Caco-2 (cell line): ENCODE measurements at regions not wholly inside any gene's neighbourhood (a gene's known extent, or its start where the extent isn't known, plus 50 kb on each side); places are given as distances from the start of the nearest gene placed in this dataset.

Experiments
- BruUV-seq: library from RNA; stranded (reverse); fragments of 400-500 nt; replicated peaks from 2 replicates; lab custom pipeline; 2021; lab: Mats Ljungman, UMichigan
- CTCF ChIA-PET: fragments of 300-600 bp; sonication (Branson Sonifier 250); formaldehyde crosslinking; loops from one replicate; lab custom pipeline; 2022; ENCODE audit warnings: antibody characterized with exemption; lab: Charles Lee
- POLR2A ChIA-PET: fragments of 300-600 bp; sonication (Branson Sonifier 250); formaldehyde crosslinking; loops from one replicate; lab custom pipeline; 2022; ENCODE audit warnings: antibody characterized with exemption; lab: Charles Lee
- DNase-seq, 2 experiments: peaks; one replicate each; pipeline versions ENCODE4 v3.0.0 to v3.0.0-alpha.2; 2020 to 2022
- H3K27me3 ChIP-seq: replicated peaks from 2 replicates; pipeline ENCODE4 v1.6.0; 2011; ENCODE audit warnings: low read length; ENCODE audit not compliant: control insufficient read depth, insufficient read depth
- H3K36me3 ChIP-seq: 2 replicates; pipeline ENCODE4 v1.5.1; 2011; ENCODE audit warnings: low read length; ENCODE audit not compliant: control insufficient read depth, insufficient read depth
- H3K4me1 ChIP-seq: fragments of 250-450 bp; sonication (Bioruptor Pico); 2 replicates; pipeline ENCODE4 v1.5.1; 2020; ENCODE audit warnings: mild to moderate bottlenecking
- H3K4me3 ChIP-seq: 2 replicates; pipeline ENCODE4 v1.5.1; 2011; ENCODE audit warnings: low read depth, mild to moderate bottlenecking, control low read depth, low read length
- H3K9me3 ChIP-seq: fragments of 250-450 bp; sonication (Bioruptor Pico); 2 replicates; pipeline ENCODE4 v1.5.1; 2020; ENCODE audit warnings: mild to moderate bottlenecking, moderate library complexity
- H3K27ac Mint-ChIP-seq: one replicate; pipeline ENCODE4 v1.8.0; 2022; ENCODE audit warnings: mixed read lengths; ENCODE audit not compliant: unreplicated experiment
- H3K27me3 Mint-ChIP-seq: one replicate; pipeline ENCODE4 v1.8.0; 2022; ENCODE audit warnings: mixed read lengths; ENCODE audit not compliant: insufficient read depth, unreplicated experiment
- H3K36me3 Mint-ChIP-seq: one replicate; pipeline ENCODE4 v1.8.0; 2022; ENCODE audit warnings: mild to moderate bottlenecking, mixed read lengths; ENCODE audit not compliant: insufficient read depth, unreplicated experiment
- H3K4me1 Mint-ChIP-seq: one replicate; pipeline ENCODE4 v1.8.0; 2022; ENCODE audit warnings: low read depth, mixed read lengths; ENCODE audit not compliant: unreplicated experiment
- H3K4me3 Mint-ChIP-seq: one replicate; pipeline ENCODE4 v1.8.0; 2022; ENCODE audit warnings: mild to moderate bottlenecking, moderate library complexity, mixed read lengths; ENCODE audit not compliant: unreplicated experiment
- H3K9me3 Mint-ChIP-seq: one replicate; pipeline ENCODE4 v1.8.0; 2022; ENCODE audit warnings: mixed read lengths; ENCODE audit not compliant: unreplicated experiment
- intact Hi-C: fragments of 100-400 bp; cut with micrococcal nuclease; formaldehyde crosslinking; loops from one replicate; pipeline ENCODE4 v1.10.0; 2022; ENCODE audit not compliant: unreplicated experiment
- TF ChIP-seq, protein P1 (sequence below), 2 experiments: fragments of 200-600 bp in 1 of 2; IDR thresholded peaks; 1 replicate in 1 of 2; 2 replicates in 1 of 2; pipeline versions ENCODE4 v1.5.1 to v1.8.0; 2011 to 2022; ENCODE audit warnings: antibody characterized with exemption in 1 of 2, control low read depth in 1 of 2, inconsistent platforms in 1 of 2, low read depth in 1 of 2, low read length in 1 of 2, mild to moderate bottlenecking in 1 of 2, moderate library complexity in 1 of 2; ENCODE audit not compliant: insufficient read depth in 1 of 2, severe bottlenecking in 1 of 2, unreplicated experiment in 1 of 2

DNA sequence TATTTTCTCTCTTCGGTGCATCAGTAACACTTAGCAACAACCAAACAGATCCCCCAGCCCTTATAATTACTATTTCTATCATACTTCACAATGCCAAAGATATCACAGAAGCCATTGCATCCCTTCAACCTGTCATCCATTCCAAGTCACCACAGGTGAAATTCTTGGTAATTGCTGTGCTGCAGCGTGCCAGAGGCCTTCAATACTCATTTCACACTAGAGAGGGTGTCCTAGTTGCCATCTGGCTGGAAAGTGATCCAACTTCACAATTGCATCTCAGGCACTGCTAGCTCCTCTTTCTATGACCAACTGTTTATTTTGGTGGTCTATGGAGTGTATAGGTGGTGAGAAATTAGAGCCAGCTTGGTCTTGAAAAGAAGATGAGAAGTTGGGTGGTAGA, 131.2 kb downstream of the NUP35 start:
- no peaks in the 10 kb centered on the region for H3K9me3 ChIP-seq
- ChIA-PET POLR2A (no interaction called here), CTCF (no interaction called here)
- no peaks in the 10 kb centered on the region for H3K4me1 Mint-ChIP-seq
- no peaks in the 10 kb centered on the region for H3K36me3 Mint-ChIP-seq
- intact Hi-C loops: no loop called here
- no peak for DNase-seq
- no peaks in the 10 kb centered on the region for H3K36me3 ChIP-seq
- peaks cover 3% of the 10 kb centered on the region for H3K27me3 Mint-ChIP-seq
- H3K27ac Mint-ChIP-seq: no peak overlapping the region
- no peaks in the 10 kb centered on the region for H3K4me1 ChIP-seq
- H3K4me3 ChIP-seq: no peak overlapping the region
- TF ChIP-seq, protein P1, sequence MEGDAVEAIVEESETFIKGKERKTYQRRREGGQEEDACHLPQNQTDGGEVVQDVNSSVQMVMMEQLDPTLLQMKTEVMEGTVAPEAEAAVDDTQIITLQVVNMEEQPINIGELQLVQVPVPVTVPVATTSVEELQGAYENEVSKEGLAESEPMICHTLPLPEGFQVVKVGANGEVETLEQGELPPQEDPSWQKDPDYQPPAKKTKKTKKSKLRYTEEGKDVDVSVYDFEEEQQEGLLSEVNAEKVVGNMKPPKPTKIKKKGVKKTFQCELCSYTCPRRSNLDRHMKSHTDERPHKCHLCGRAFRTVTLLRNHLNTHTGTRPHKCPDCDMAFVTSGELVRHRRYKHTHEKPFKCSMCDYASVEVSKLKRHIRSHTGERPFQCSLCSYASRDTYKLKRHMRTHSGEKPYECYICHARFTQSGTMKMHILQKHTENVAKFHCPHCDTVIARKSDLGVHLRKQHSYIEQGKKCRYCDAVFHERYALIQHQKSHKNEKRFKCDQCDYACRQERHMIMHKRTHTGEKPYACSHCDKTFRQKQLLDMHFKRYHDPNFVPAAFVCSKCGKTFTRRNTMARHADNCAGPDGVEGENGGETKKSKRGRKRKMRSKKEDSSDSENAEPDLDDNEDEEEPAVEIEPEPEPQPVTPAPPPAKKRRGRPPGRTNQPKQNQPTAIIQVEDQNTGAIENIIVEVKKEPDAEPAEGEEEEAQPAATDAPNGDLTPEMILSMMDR (IDR thresholded peaks at IDR 0.05; ENCODE audit: insufficient read depth in 1 of 2, low read depth in 1 of 2, low read length in 1 of 2, severe bottlenecking in 1 of 2, unreplicated experiment in 1 of 2): no peak
- H3K9me3 Mint-ChIP-seq: no peaks in the 10 kb centered on the region
- no peak overlapping the region for H3K4me3 Mint-ChIP-seq
- BruUV-seq: no TSS peak
- H3K27me3 ChIP-seq: no peaks in the 10 kb centered on the region

DNA sequence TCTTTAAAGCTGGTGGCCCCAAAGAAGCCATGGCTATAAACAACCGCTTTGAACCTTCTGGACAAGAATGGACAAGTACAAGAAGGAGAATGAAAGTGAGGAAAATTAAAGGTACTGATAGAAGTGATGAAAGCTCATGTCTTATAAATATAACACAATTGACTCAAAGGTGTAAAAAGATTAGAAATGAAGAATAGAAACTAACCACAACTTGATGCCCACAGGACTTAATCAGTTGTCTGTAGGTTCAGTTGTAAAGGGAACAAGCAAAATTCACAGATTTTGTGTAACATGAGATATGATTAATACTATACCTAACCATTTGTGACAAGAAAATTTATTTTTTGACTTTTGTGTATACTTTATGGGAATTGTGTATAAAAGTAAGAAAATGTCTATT, 135.7 kb downstream of the NUP35 start:
- H3K9me3 ChIP-seq: no peaks in the 10 kb centered on the region
- H3K4me1 ChIP-seq: no peaks in the 10 kb centered on the region
- no peaks in the 10 kb centered on the region for H3K36me3 ChIP-seq
- H3K4me1 Mint-ChIP-seq: no peaks in the 10 kb centered on the region
- H3K27me3 Mint-ChIP-seq: peaks cover 3% of the 10 kb centered on the region
- POLR2A ChIA-PET: no interaction called here
- DNase-seq: no peak
- H3K27me3 ChIP-seq: no peaks in the 10 kb centered on the region
- H3K4me3 Mint-ChIP-seq: no peak overlapping the region
- no peak overlapping the region for H3K4me3 ChIP-seq
- intact Hi-C loops: no loop called here
- H3K27ac Mint-ChIP-seq: no peak overlapping the region
- H3K36me3 Mint-ChIP-seq: no peaks in the 10 kb centered on the region
- no peaks in the 10 kb centered on the region for H3K9me3 Mint-ChIP-seq
- CTCF ChIA-PET: no interaction called here
- BruUV-seq: no TSS peak
- TF ChIP-seq, protein P1 (IDR thresholded peaks at IDR 0.05; ENCODE audit: insufficient read depth in 1 of 2, low read depth in 1 of 2, low read length in 1 of 2, severe bottlenecking in 1 of 2, unreplicated experiment in 1 of 2): no peak

DNA sequence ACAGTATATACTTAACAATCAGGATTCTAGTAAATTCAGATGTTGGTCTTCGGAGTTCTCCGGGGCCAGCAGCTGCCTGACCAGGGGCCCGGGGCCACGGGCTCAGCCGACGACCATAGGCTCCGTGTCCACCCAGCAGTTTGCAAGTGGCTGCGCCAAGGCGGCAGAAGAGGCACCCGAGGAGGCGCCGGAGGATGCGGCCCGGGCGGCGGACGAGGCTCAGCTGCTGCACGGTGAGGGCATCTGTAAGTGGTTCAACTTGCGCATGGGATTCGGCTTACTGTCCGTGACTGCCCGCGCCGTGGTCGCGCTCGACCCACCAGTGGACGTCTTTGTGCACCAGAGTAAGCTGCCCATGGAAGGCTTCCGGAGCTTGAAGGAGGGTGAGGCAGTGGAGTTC, 136.3 kb downstream of the NUP35 start:
- Mint-ChIP-seq H3K9me3 (no peaks in the 10 kb centered on the region), H3K4me3 (no peak overlapping the region), H3K36me3 (no peaks in the 10 kb centered on the region), H3K27me3 (peaks cover 2% of the 10 kb centered on the region), H3K4me1 (no peaks in the 10 kb centered on the region), H3K27ac (no peak overlapping the region)
- ChIA-PET POLR2A (no interaction called here), CTCF (no interaction called here)
- TF ChIP-seq, protein P1 (IDR thresholded peaks at IDR 0.05; ENCODE audit: insufficient read depth in 1 of 2, low read depth in 1 of 2, low read length in 1 of 2, severe bottlenecking in 1 of 2, unreplicated experiment in 1 of 2): no peak
- BruUV-seq: no TSS peak
- Histone ChIP-seq H3K27me3 (no peaks in the 10 kb centered on the region), H3K4me3 (no peak overlapping the region), H3K4me1 (no peaks in the 10 kb centered on the region), H3K36me3 (no peaks in the 10 kb centered on the region), H3K9me3 (no peaks in the 10 kb centered on the region)
- DNase-seq: no peak
- intact Hi-C loops: no loop called here
